ENCODE measurements at regions not wholly inside any gene's neighbourhood (a gene's known extent, or its start where the extent isn't known, plus 50 kb on each side); places are given as distances from the start of the nearest gene placed in this dataset.

- TF ChIP-seq EZH2phosphoT487 (IDR thresholded peaks at IDR 0.05; ENCODE audit: insufficient read depth, low read depth) (no peak), EZH2 (IDR thresholded peaks at IDR 0.05; ENCODE audit: insufficient read depth, poor library complexity, severe bottlenecking) (no peak)
Measured at GRCh38 chrX:38973322-38973721, 172.1 kb downstream of the MID1IP1 start.
